ENCODE measurements at regions not wholly inside any gene's neighbourhood (a gene's known extent, or its start where the extent isn't known, plus 50 kb on each side); places are given as distances from the start of the nearest gene placed in this dataset.

- H3K4me1 Mint-ChIP-seq (ENCODE audit: low read depth, unreplicated experiment) = no peaks in the 10 kb centered on the region
- peaks cover 10% of the 10 kb centered on the region for H3K27me3 Mint-ChIP-seq (ENCODE audit: unreplicated experiment)
- no peak for DNase-seq
- H3K9me3 Mint-ChIP-seq (ENCODE audit: unreplicated experiment) = peaks cover 5% of the 10 kb centered on the region
- TF ChIP-seq, protein P1, sequence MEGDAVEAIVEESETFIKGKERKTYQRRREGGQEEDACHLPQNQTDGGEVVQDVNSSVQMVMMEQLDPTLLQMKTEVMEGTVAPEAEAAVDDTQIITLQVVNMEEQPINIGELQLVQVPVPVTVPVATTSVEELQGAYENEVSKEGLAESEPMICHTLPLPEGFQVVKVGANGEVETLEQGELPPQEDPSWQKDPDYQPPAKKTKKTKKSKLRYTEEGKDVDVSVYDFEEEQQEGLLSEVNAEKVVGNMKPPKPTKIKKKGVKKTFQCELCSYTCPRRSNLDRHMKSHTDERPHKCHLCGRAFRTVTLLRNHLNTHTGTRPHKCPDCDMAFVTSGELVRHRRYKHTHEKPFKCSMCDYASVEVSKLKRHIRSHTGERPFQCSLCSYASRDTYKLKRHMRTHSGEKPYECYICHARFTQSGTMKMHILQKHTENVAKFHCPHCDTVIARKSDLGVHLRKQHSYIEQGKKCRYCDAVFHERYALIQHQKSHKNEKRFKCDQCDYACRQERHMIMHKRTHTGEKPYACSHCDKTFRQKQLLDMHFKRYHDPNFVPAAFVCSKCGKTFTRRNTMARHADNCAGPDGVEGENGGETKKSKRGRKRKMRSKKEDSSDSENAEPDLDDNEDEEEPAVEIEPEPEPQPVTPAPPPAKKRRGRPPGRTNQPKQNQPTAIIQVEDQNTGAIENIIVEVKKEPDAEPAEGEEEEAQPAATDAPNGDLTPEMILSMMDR (IDR thresholded peaks at IDR 0.05; ENCODE audit: partially characterized antibody, unreplicated experiment) = no peak
- no peak overlapping the region for H3K27ac Mint-ChIP-seq (ENCODE audit: unreplicated experiment)
- H3K4me3 Mint-ChIP-seq (ENCODE audit: unreplicated experiment) = no peak overlapping the region
- peaks cover 31% of the 10 kb centered on the region for H3K36me3 Mint-ChIP-seq (ENCODE audit: unreplicated experiment)
Observed at GRCh38 chr9:85884256-85884655, 56.7 kb upstream of the NAA35 start.

DNA sequence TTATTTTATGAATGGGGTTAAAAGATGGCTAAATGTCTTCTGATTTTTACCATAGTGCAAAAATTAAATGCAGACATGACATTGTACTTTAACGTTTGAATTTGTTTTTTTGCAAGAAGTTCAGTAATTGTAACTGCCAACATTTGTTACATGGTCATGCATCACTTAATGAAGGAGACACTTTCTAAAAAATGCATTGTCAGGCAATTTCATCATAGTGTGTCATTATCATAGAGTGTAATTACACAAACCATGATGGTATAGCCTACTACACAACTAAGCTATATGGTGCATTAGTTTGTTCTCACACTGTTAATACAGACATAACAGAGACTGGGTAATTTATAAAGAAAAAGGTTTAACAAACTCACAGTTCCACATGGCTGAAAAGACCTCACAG lies 50.0 kb upstream of the NAA35 start:
- DNase-seq = no peak
- Mint-ChIP-seq H3K9me3 (ENCODE audit: unreplicated experiment) (peaks cover 4% of the 10 kb centered on the region), H3K4me3 (ENCODE audit: unreplicated experiment) (no peak overlapping the region), H3K27me3 (ENCODE audit: unreplicated experiment) (no peaks in the 10 kb centered on the region), H3K36me3 (ENCODE audit: unreplicated experiment) (peaks cover 4% of the 10 kb centered on the region), H3K27ac (ENCODE audit: unreplicated experiment) (no peak overlapping the region), H3K4me1 (ENCODE audit: low read depth, unreplicated experiment) (no peaks in the 10 kb centered on the region)
- TF ChIP-seq, protein P1 (IDR thresholded peaks at IDR 0.05; ENCODE audit: partially characterized antibody, unreplicated experiment) = no peak
